HepG2 (cell line): ENCODE measurements at regions not wholly inside any gene's neighbourhood (a gene's known extent, or its start where the extent isn't known, plus 50 kb on each side); places are given as distances from the start of the nearest gene placed in this dataset.
A peak's percentile ranks its signal among the peaks of the same experiment; 100 is the strongest.

ENCODE experiments used
- ATAC-seq: fragments of 200-7000 bp; cut with Tn5 transposase; 3 replicates; pipeline ENCODE4 v1.9.1; 2020; ENCODE audit warnings: mild to moderate bottlenecking, moderate library complexity
- BruUV-seq: library from RNA; stranded (reverse); fragments of 400-500 nt; replicated peaks from 2 replicates; lab custom pipeline; 2021; lab: Mats Ljungman, UMichigan
- CTCF ChIA-PET: fragments of 300-600 bp; formaldehyde crosslinking; extraction: SDS; loops from one replicate; lab custom pipeline; 2021; ENCODE audit warnings: low total read pairs, inconsistent platforms, low intra/inter-chr PET ratio; lab: Yijun Ruan, JAX
- POLR2A ChIA-PET: fragments of 350-600 bp; sonication (Branson Sonifier 250); formaldehyde crosslinking; loops from one replicate; lab custom pipeline; 2020; ENCODE audit warnings: antibody characterized with exemption, inconsistent platforms; lab: Yijun Ruan, JAX
- DNase-seq: peaks from one replicate; pipeline ENCODE4 v3.0.0-alpha.2; 2015; ENCODE audit warnings: low spot score
- FAIRE-seq: peaks from 3 replicates; lab custom pipeline; 2011; peaks lifted over from hg19 to GRCh38; lab: Jason Lieb, UNC
- H2AFZ ChIP-seq: one replicate; pipeline ENCODE4 v1.6.1; 2011; ENCODE audit warnings: low read length, inconsistent platforms
- H3K27ac ChIP-seq: fragments of 300-600 bp; 3 replicates; pipeline ENCODE4 v1.8.0; 2011; ENCODE audit warnings: mixed run types, mild to moderate bottlenecking, mixed read lengths, low read length, inconsistent platforms; ENCODE audit not compliant: insufficient read depth; ENCODE audit errors: extremely low read length
- H3K27me3 ChIP-seq, 2 experiments: fragments of 200-600 bp in 1 of 2; 2 replicates in 1 of 2; 3 replicates in 1 of 2; pipeline versions ENCODE4 v1.6.0 to v1.8.0; 2011; ENCODE audit warnings: low read length in 2 of 2, mild to moderate bottlenecking in 2 of 2, moderate library complexity in 2 of 2, inconsistent platforms in 1 of 2; ENCODE audit not compliant: insufficient read depth in 2 of 2, control insufficient read depth in 1 of 2
- H3K36me3 ChIP-seq, 2 experiments: fragments of 200-600 bp in 1 of 2; replicated peaks in 1 of 2; 2 replicates in 1 of 2; 3 replicates in 1 of 2; pipeline versions ENCODE4 v1.5.1 to v1.8.0; 2011; ENCODE audit warnings: low read length in 2 of 2, inconsistent platforms in 1 of 2; ENCODE audit not compliant: insufficient read depth in 2 of 2, control insufficient read depth in 1 of 2
- H3K4me1 ChIP-seq: 2 replicates; pipeline ENCODE4 v1.5.1; 2012; ENCODE audit warnings: low read length, inconsistent platforms; ENCODE audit not compliant: insufficient read depth
- H3K4me2 ChIP-seq: 2 replicates; pipeline ENCODE4 v1.6.0; 2011; ENCODE audit warnings: low read depth, low read length, inconsistent platforms
- H3K4me3 ChIP-seq, 3 experiments: fragments of 200-600 bp in 1 of 3; sonication (generic), shearing (Covaris generic) in 1 of 3; replicated peaks in 1 of 3; 2 replicates each; pipeline ENCODE4 v1.5.1; 2011 to 2016; ENCODE audit warnings: low read length in 3 of 3, inconsistent platforms in 2 of 3, low read depth in 2 of 3, mild to moderate bottlenecking in 2 of 3, control low read depth in 1 of 3, mixed read lengths in 1 of 3; ENCODE audit not compliant: insufficient read depth in 1 of 3
- H3K79me2 ChIP-seq: one replicate; pipeline ENCODE4 v1.6.1; 2011; ENCODE audit warnings: low read length, inconsistent platforms; ENCODE audit not compliant: insufficient read depth
- H3K9ac ChIP-seq: 2 replicates; pipeline ENCODE4 v1.6.0; 2011; ENCODE audit warnings: mild to moderate bottlenecking, low read depth, low read length, inconsistent platforms; ENCODE audit not compliant: insufficient read depth
- H3K9me3 ChIP-seq: 2 replicates; pipeline ENCODE4 v1.5.1; 2012; ENCODE audit warnings: mild to moderate bottlenecking, low read length
- H4K20me1 ChIP-seq: 2 replicates; pipeline ENCODE4 v1.6.0; 2011; ENCODE audit warnings: inconsistent platforms, mild to moderate bottlenecking, low read length, moderate library complexity; ENCODE audit not compliant: insufficient read depth
- CBX2 ChIP-seq, 2 experiments: fragments of 200-600 bp in 1 of 2; sonication (generic); formaldehyde crosslinking in 1 of 2; IDR thresholded peaks; 2 replicates each; pipeline versions ENCODE4 v1.7.0 to v1.8.1; 2018 to 2022; ENCODE audit warnings: low read depth in 2 of 2, low read length in 1 of 2, mild to moderate bottlenecking in 1 of 2, missing genetic modification reagents in 1 of 2
- HIC2 ChIP-seq: sonication (generic); formaldehyde crosslinking; IDR thresholded peaks from 2 replicates; pipeline ENCODE4 v1.9.0; 2022; ENCODE audit warnings: low read depth, missing genetic modification reagents
- JUNB ChIP-seq: sonication (generic); formaldehyde crosslinking; IDR thresholded peaks from 2 replicates; pipeline ENCODE4 v1.8.0; 2022; ENCODE audit warnings: missing genetic modification reagents, mild to moderate bottlenecking, borderline replicate concordance
- MATR3 ChIP-seq: sonication (generic); formaldehyde crosslinking; IDR thresholded peaks from 2 replicates; pipeline ENCODE4 v1.4.0; 2020; ENCODE audit warnings: missing genetic modification reagents
- WGBS: methylation state at CpG from one replicate; pipeline ENCODE4 v1.1.6; 2017; ENCODE audit warnings: low lambda C conversion rate; 5-methylcytosine and 5-hydroxymethylcytosine counted together
- in situ Hi-C: cut with HindIII; loops from 2 replicates; pipeline ENCODE4 v1.10.0; 2017; ENCODE audit warnings: low pct_unique_long_range_greater_than_20kb; ENCODE audit not compliant: extremely low pct_ligation_motif_present
- intact Hi-C: fragments of 100-400 bp; cut with micrococcal nuclease; formaldehyde crosslinking; loops from one replicate; pipeline ENCODE4 v1.10.0; 2022; ENCODE audit not compliant: unreplicated experiment
- TF ChIP-seq, protein P1 (sequence below): fragments of 450-650 bp; IDR thresholded peaks from 2 replicates; pipeline ENCODE4 v1.6.1; 2016

DNA sequence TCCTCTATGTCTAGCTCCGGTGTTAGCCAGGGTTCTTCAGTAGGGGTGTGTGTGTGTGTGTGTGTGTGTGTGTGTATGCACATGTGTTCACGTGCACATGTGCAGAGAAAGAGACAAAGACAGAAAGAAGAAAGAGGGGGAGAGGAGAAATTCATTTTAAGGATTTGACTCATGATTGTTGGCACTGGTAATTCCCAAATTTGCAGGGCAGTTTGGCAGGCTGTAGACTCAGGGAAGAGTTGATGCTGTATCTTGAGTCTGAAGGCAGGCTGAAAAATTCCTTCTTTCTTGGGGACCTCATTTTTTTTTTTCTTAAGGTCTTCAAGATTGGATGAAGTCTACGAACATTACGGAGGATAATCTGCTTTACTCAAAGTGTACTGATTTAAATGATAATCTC, 335.7 kb downstream of the NSG2 start:
- Histone ChIP-seq H3K27ac (no peak overlapping the region), H3K27me3 (peaks cover 0 to 8% of the 10 kb centered on the region in 2 experiments; a peak in 1 of 5 replicates), H4K20me1 (no peaks in the 10 kb centered on the region), H3K4me3 (no peak overlapping the region), H3K79me2 (no peaks in the 10 kb centered on the region), H3K4me1 (no peaks in the 10 kb centered on the region), H3K4me2 (no peak overlapping the region), H3K9me3 (no peaks in the 10 kb centered on the region), H2AFZ (no peak overlapping the region)
- WGBS, result 26% methylated on average over 4 of the region's 4 CpGs
- FAIRE-seq (no peak), DNase-seq (no peak), ATAC-seq (no peak)
- no TSS peak for BruUV-seq
- ChIA-PET CTCF (no interaction called here), POLR2A (no interaction called here)
- in situ Hi-C loops, result no loop called here
- intact Hi-C loops, result no loop called here
- TF ChIP-seq, protein P1, sequence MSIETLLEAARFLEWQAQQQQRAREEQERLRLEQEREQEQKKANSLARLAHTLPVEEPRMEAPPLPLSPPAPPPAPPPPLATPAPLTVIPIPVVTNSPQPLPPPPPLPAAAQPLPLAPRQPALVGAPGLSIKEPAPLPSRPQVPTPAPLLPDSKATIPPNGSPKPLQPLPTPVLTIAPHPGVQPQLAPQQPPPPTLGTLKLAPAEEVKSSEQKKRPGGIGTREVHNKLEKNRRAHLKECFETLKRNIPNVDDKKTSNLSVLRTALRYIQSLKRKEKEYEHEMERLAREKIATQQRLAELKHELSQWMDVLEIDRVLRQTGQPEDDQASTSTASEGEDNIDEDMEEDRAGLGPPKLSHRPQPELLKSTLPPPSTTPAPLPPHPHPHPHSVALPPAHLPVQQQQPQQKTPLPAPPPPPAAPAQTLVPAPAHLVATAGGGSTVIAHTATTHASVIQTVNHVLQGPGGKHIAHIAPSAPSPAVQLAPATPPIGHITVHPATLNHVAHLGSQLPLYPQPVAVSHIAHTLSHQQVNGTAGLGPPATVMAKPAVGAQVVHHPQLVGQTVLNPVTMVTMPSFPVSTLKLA, result peak; percentile 20; the same call in 1 of the 2 replicates
- TF ChIP-seq MATR3 (CRISPR knock-in tag) (no peak), HIC2 (CRISPR knock-in tag) (no peak), CBX2 (IDR thresholded peaks at IDR 0.05; ENCODE audit: low read depth, low read length) (no peak), CBX2 (CRISPR knock-in tag; IDR thresholded peaks at IDR 0.05; ENCODE audit: low read depth) (no peak), JUNB (CRISPR knock-in tag) (no peak)
- TF ChIP-seq, all 625 proteins: peak for 1
- Histone ChIP-seq H3K9ac (no peak overlapping the region), H3K36me3 (no peaks in the 10 kb centered on the region)
